GM10266 (cell line): ENCODE measurements at regions not wholly inside any gene's neighbourhood (a gene's known extent, or its start where the extent isn't known, plus 50 kb on each side); places are given as distances from the start of the nearest gene placed in this dataset.
"Not testable (repeated sequence)": the region's sequence is repeated elsewhere in the genome, so short reads cannot be mapped to it uniquely, and the experiment has no call there.

Experiments used
- DNase-seq: peaks from one replicate; pipeline ENCODE4 v3.0.0; 2012; ENCODE audit errors: extremely low spot score
- TF ChIP-seq, protein P1 (sequence below): IDR thresholded peaks from 2 replicates; pipeline ENCODE4 v1.5.1; 2012; ENCODE audit warnings: mild to moderate bottlenecking, low read depth; ENCODE audit not compliant: control insufficient read depth, insufficient read depth; ENCODE audit errors: missing control alignments

DNA sequence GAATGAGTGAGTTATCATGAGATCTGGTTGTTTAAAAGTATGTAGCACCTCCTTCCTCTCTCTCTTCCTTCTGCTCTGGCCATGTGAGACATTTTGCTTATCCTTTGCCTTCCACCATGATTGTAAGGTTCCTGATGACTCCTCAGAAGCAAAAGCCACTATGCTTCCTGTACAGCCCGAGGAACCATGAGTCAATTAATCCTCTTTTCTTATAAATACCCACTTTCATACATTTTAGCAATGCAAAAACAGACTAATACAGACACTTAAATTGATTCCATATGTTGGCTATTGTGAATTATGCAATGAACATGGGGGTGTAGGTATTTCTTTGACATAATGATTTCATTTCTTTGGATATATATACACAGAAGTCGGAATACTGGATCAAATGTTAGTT is 792.8 kb upstream of the EYS start:
- TF ChIP-seq, protein P1, sequence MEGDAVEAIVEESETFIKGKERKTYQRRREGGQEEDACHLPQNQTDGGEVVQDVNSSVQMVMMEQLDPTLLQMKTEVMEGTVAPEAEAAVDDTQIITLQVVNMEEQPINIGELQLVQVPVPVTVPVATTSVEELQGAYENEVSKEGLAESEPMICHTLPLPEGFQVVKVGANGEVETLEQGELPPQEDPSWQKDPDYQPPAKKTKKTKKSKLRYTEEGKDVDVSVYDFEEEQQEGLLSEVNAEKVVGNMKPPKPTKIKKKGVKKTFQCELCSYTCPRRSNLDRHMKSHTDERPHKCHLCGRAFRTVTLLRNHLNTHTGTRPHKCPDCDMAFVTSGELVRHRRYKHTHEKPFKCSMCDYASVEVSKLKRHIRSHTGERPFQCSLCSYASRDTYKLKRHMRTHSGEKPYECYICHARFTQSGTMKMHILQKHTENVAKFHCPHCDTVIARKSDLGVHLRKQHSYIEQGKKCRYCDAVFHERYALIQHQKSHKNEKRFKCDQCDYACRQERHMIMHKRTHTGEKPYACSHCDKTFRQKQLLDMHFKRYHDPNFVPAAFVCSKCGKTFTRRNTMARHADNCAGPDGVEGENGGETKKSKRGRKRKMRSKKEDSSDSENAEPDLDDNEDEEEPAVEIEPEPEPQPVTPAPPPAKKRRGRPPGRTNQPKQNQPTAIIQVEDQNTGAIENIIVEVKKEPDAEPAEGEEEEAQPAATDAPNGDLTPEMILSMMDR = no peak
- DNase-seq = no peak

DNA sequence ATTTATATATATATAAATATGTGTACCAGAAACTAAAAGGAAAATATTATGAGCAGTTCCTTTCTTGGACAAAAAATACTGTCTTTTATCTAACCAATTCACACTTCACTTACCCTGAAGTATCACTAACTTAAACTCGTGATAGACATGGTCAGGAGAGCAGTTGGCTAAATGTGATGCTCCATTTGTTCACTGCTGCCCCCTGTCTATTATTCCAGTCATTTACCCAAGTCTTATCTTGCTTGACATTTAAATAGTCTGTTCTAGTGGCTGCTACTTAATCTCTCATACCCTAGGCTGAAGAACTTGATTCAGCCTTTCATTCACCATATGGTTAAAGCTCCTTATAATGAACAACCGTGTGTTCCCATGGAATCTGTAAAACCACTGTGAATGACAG is 789.6 kb upstream of the EYS start:
- no peak for DNase-seq

DNA sequence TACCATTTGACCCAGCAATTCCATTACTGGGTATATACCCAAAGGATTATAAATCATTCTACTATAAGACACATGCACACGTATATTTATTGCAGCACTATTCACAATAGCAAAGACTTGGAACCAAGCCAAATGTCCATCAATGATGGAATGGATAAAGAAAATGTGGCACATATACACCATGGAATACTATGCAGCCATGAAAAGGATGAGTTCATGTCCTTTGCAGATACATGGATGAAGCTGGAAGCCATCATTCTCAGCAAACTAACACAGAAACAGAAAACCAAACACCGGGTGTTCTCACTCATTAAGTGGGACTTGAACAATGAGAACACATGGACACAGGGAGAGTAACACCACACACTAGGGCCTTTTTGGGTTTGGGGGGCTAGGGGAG is 787.6 kb upstream of the EYS start:
- DNase-seq = not testable (repeated sequence)

More for the DNA sequence above, 789.6 kb upstream of the EYS start:
- TF ChIP-seq, protein P1 = peak; percentile 15

DNA sequence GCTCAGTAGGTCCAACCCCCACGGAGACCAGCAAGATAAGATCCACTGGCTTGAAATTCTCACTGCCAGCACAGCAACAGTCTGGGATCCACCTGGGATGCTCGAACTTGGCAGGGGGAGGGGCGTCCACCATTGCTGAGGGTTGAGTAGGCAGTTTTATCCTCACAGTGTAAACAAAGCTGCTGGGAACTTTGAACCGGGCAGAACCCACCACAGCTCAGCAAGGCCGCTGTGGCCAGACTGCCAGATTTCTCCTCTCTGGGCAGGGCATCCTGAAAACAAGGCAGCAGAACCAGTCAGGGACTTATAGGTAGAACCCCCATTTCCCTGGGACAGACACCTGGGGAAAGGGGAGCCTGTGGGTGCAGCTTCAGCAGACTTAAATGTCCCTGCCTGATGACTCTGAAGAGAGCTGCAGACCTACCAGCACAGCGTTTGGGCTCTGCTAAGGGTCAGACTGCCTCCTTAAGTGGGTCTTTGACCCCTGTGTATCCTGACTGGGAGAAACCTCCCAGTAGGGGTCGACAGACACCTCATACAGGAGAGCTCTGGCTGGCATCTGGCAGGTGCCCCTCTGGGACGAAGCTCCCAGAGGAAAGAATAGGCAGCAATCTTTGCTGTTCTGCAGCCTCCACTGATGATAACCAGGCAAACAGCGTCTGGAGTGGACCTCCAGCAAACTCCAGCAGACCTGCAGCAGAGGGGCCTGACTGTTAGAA is 782.4 kb upstream of the EYS start:
- TF ChIP-seq, protein P1 = no peak
- DNase-seq = no peak

DNA sequence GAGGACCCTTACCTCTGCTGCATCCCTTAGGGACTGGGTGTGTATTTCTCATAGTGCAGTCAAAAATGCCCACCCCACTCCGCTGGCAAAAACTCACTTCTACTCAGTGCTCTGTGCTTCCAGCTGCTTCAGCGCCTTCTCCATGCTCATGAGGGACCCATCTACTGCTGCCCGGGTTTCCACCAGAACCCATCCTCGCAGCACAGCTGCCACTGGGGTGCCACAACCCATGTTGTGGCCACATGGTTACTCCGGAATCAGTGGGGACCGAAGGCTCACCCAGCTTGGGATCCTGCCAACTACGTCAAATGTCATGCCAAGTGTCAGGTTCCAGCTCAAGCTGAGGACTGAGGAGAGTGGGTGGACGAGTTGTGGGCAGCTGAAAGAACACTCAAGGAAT is 774.2 kb upstream of the EYS start:
- no peak for DNase-seq
- TF ChIP-seq, protein P1 = no peak

DNA sequence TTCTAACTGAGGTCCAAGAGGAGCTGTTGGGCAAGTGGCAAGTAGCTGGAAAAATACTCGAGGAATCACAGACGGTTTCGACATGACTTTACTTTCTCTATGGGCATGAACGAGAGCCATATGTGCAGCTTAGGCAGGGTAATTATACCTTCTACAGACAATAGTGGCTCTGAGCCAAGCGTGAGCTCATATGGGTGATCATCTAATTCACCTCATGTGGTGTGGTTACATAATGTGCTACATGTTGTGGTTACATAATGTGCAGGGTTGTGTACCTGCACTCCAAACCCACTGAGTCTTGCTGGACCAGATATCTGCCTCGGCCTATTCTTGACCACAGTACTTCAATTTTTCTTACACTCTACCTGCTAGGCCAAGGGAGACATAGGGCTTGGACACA is 771.7 kb upstream of the EYS start:
- TF ChIP-seq, protein P1 = no peak
- DNase-seq = no peak

DNA sequence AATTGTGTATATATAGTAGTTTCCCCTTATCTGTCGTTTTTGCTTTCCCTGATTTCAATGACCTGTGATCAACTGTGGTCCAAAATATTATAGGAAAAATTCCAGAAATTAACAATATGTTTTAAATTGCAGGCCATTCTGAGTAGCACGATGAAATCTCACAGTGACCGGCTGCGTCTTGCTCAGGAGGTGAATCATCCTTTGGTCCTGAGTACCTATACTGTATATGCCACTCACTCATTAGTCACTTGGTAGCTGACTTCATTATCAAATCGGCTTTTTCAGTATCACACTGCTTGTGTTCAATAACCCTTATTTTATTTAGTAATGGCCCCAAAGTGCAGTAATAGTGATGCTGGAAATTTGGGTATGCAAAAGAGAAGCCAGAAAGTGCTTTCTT is 728.3 kb upstream of the EYS start:
- TF ChIP-seq, protein P1 = no peak
- DNase-seq = no peak

DNA sequence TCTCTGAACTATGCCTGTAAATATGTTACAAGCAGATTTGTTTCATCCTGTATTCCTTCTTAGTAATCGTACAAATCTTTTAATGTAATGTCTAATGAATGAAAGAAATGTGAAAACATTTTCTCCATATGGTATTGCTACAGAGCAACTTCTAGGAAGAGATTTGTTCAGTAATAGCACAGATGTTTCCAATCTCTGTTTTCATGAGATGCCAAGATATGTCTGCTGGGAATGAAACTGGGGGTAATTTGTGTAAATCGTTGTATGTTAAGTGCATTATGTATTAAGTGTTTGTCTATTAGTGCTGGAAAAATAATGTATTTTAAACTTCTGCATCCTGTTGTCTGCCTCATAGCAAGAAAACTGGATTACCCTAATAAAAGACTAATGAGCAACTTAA is 722.2 kb upstream of the EYS start:
- no peak for DNase-seq
- TF ChIP-seq, protein P1 = no peak
